ENCODE measurements at regions not wholly inside any gene's neighbourhood (a gene's known extent, or its start where the extent isn't known, plus 50 kb on each side); places are given as distances from the start of the nearest gene placed in this dataset.

GRCh38 chr4:63036159-63036866 is 1372.9 kb downstream of the TECRL start:
- no peak for TF ChIP-seq POLR2A (IDR thresholded peaks at IDR 0.05)
- no peak for TF ChIP-seq CTCF (IDR thresholded peaks at IDR 0.05)
